RWPE2 (cell line): ENCODE measurements at regions not wholly inside any gene's neighbourhood (a gene's known extent, or its start where the extent isn't known, plus 50 kb on each side); places are given as distances from the start of the nearest gene placed in this dataset.

Experiments used
- ATAC-seq: fragments of 200-7000 bp; cut with Tn5 transposase; 3 replicates; pipeline ENCODE4 v1.9.1; 2021; ENCODE audit warnings: low read depth
- DNase-seq: peaks from one replicate; pipeline ENCODE4 v3.0.0-alpha.2; 2020; ENCODE audit warnings: low spot score
- H3K27ac ChIP-seq: fragments of 450-650 bp; 2 replicates; pipeline ENCODE4 v1.5.1; 2017; ENCODE audit warnings: mild to moderate bottlenecking; ENCODE audit not compliant: poor library complexity, severe bottlenecking
- H3K27me3 ChIP-seq: fragments of 250-450 bp; sonication (Bioruptor Pico); 2 replicates; pipeline ENCODE4 v1.5.1; 2021; ENCODE audit warnings: mild to moderate bottlenecking, moderate library complexity; ENCODE audit not compliant: insufficient read depth, poor library complexity, severe bottlenecking
- H3K36me3 ChIP-seq: fragments of 250-450 bp; sonication (Bioruptor Pico); 2 replicates; pipeline ENCODE4 v1.5.1; 2020; ENCODE audit warnings: low read depth, mild to moderate bottlenecking, moderate library complexity
- H3K4me1 ChIP-seq: fragments of 250-450 bp; sonication (Bioruptor Pico); 2 replicates; pipeline ENCODE4 v1.5.1; 2021; ENCODE audit warnings: mild to moderate bottlenecking, moderate library complexity; ENCODE audit not compliant: insufficient read depth, poor library complexity, severe bottlenecking
- H3K4me3 ChIP-seq: fragments of 250-450 bp; sonication (Bioruptor Pico); 2 replicates; pipeline ENCODE4 v1.5.1; 2021; ENCODE audit warnings: mild to moderate bottlenecking, moderate library complexity; ENCODE audit not compliant: severe bottlenecking
- H3K9me3 ChIP-seq: fragments of 250-450 bp; sonication (Bioruptor Pico); 2 replicates; pipeline ENCODE4 v1.5.1; 2021; ENCODE audit warnings: mild to moderate bottlenecking, moderate library complexity; ENCODE audit not compliant: severe bottlenecking
- TF ChIP-seq, protein P1 (sequence below): fragments of 450-650 bp; IDR thresholded peaks from one replicate; pipeline ENCODE4 v1.5.1; 2017; ENCODE audit warnings: mild to moderate bottlenecking, moderate library complexity; ENCODE audit not compliant: poor library complexity, severe bottlenecking

DNA sequence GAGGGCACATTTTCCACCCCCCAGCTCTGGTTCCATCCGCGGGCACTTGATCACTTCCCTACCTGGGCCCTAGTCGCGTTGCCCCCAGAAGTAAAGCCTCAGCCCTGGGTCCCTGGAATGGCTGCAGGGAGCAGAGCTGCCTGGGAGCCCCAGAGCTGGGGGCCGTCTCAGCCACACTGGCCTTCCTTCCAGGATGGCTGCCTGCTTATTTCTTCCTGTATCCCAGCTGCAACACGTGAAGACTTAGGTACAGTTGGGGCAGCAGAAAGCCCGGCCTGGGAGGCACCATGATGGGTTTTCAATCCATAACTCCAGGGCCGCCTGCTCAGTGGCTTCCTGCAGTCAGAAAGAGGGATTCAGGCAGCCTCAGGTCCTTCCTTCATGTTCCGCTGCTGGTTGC lies 232.3 kb downstream of the IRX2 start:
- ATAC-seq (no peak), DNase-seq (no peak)
- Histone ChIP-seq H3K27me3 (peaks cover 12% of the 10 kb centered on the region), H3K27ac (no peak overlapping the region), H3K4me1 (no peaks in the 10 kb centered on the region), H3K9me3 (peaks cover 4% of the 10 kb centered on the region), H3K36me3 (no peaks in the 10 kb centered on the region), H3K4me3 (no peak overlapping the region)
- TF ChIP-seq, protein P1, sequence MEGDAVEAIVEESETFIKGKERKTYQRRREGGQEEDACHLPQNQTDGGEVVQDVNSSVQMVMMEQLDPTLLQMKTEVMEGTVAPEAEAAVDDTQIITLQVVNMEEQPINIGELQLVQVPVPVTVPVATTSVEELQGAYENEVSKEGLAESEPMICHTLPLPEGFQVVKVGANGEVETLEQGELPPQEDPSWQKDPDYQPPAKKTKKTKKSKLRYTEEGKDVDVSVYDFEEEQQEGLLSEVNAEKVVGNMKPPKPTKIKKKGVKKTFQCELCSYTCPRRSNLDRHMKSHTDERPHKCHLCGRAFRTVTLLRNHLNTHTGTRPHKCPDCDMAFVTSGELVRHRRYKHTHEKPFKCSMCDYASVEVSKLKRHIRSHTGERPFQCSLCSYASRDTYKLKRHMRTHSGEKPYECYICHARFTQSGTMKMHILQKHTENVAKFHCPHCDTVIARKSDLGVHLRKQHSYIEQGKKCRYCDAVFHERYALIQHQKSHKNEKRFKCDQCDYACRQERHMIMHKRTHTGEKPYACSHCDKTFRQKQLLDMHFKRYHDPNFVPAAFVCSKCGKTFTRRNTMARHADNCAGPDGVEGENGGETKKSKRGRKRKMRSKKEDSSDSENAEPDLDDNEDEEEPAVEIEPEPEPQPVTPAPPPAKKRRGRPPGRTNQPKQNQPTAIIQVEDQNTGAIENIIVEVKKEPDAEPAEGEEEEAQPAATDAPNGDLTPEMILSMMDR = no peak

DNA sequence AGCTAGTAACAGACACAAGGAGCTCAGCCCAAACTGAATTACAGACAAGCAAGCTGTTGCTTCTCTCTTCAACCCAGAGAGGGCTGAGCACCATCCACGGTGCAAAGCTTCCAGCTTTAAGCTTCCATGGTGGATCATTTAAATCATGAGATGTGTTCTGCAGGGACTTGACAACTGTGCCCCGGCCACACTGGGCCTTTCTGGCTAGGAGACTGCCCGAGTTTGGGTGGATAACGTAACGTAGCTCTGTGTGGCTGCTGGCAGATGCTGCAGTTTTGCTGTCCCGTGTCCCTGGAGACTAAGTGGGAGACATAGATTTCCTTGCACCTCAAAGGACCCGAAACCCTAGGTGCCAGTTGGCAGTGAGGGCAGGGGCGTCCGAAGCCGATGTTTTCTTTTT lies 234.0 kb downstream of the IRX2 start:
- H3K4me3 ChIP-seq = no peak overlapping the region
- H3K27ac ChIP-seq = no peak overlapping the region
- TF ChIP-seq, protein P1 = no peak
- DNase-seq (no peak), ATAC-seq (no peak; the same call in 2 of the 3 replicates)
- peaks cover 4% of the 10 kb centered on the region for H3K27me3 ChIP-seq
- H3K9me3 ChIP-seq = peaks cover 4% of the 10 kb centered on the region
- no peaks in the 10 kb centered on the region for H3K4me1 ChIP-seq
- H3K36me3 ChIP-seq = no peaks in the 10 kb centered on the region

DNA sequence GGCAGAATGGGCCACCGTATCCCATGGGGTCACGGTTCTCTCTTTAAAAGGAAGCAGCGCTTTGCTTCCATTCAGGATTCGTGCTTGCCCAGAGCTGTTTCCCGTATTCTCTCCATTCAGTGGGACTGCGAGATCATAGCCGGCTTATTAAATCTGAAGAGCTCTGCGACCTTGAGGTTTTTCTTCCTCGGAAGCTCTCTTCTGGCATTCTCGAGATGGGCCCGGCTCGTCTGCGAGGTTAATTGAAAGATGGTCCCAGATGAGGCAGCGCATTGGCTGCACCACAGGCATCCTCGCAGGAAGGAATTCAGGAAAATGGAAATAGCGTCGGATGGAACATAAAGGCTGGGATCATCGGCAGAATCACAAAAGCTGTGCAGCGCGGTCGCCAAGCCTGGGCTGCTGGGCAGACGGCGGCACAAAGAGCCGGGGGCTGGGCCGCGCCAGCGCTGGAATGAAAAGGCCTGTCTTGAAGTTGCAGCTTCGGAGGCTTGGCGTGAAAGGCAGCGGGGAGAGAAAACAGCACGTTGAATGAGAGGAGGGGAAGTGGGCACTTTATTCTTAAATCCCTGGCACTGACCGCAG lies 236.2 kb downstream of the IRX2 start:
- H3K27ac ChIP-seq = no peak overlapping the region
- H3K9me3 ChIP-seq = peaks cover 4% of the 10 kb centered on the region
- no peaks in the 10 kb centered on the region for H3K4me1 ChIP-seq
- TF ChIP-seq, protein P1 = no peak
- DNase-seq = no peak
- no peaks in the 10 kb centered on the region for H3K36me3 ChIP-seq
- H3K4me3 ChIP-seq = no peak overlapping the region
- H3K27me3 ChIP-seq = no peaks in the 10 kb centered on the region
- ATAC-seq = no peak

DNA sequence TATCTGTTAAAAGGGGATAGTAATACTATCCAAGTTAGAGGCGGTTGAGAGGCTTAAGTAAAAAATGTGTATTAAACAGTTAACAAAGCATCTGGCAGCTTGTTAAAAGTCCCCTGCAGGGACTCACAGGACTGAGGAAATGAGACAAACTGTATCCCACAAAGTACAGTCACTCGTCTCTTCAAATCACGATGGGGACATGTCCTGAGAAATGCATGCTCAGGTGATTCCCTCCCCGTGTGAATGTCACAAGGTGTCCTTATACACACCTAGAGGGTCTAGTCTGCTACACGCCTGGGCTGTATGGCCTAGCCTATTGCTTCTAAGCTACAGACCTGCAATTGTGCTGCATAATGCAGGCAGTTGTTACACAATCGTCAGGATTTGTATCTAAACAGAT lies 237.0 kb downstream of the IRX2 start:
- no peak overlapping the region for H3K4me3 ChIP-seq
- TF ChIP-seq, protein P1 = no peak
- H3K27ac ChIP-seq = no peak overlapping the region
- H3K4me1 ChIP-seq = no peaks in the 10 kb centered on the region
- H3K27me3 ChIP-seq = no peaks in the 10 kb centered on the region
- ATAC-seq (no peak), DNase-seq (no peak)
- no peaks in the 10 kb centered on the region for H3K36me3 ChIP-seq
- peaks cover 4% of the 10 kb centered on the region for H3K9me3 ChIP-seq

DNA sequence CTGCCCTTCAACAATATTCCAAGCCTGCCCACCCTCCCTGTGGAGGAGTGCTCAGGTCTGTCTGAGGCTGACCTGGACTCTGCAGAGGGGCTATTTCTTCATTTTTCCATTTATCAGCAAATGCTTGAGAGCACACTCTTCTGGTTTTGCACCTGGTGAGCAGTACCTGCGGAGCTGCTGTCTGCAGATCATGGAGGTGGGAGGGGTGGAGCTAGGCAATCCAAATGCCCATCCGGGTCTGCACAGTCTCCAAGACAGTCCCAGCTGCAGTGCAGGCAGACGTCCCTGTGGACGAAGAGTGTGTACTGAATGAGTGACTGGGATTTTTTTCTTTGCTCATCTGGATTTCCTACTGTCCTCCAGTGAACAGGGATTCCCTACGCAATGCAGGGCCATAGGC lies 239.8 kb downstream of the IRX2 start:
- H3K27me3 ChIP-seq = no peaks in the 10 kb centered on the region
- H3K4me1 ChIP-seq = no peaks in the 10 kb centered on the region
- H3K36me3 ChIP-seq = no peaks in the 10 kb centered on the region
- H3K27ac ChIP-seq = no peak overlapping the region
- DNase-seq = no peak
- TF ChIP-seq, protein P1 = no peak
- H3K4me3 ChIP-seq = no peak overlapping the region
- H3K9me3 ChIP-seq = peaks cover 2% of the 10 kb centered on the region
- no peak for ATAC-seq
